ENCODE measurements at regions not wholly inside any gene's neighbourhood (a gene's known extent, or its start where the extent isn't known, plus 50 kb on each side); places are given as distances from the start of the nearest gene placed in this dataset.

GRCh38 chr3:177771780-177772179, 574.5 kb upstream of the TBL1XR1 start:
- Histone ChIP-seq H2AFZ (ENCODE audit: low read length) (no peak overlapping the region), H3K4me3 (ENCODE audit: insufficient read depth, low read length) (no peak overlapping the region), H3K36me3 (ENCODE audit: insufficient read depth, low read length) (no peaks in the 10 kb centered on the region), H3K79me2 (ENCODE audit: insufficient read depth, low read length) (no peaks in the 10 kb centered on the region), H3K9me3 (ENCODE audit: low read depth, low read length) (peaks cover 2% of the 10 kb centered on the region), H3K4me1 (ENCODE audit: insufficient read depth, low read length) (peaks cover 29% of the 10 kb centered on the region), H3K27me3 (ENCODE audit: insufficient read depth, low read length) (no peaks in the 10 kb centered on the region), H3K27ac (ENCODE audit: low read depth, low read length) (no peak overlapping the region), H4K20me1 (ENCODE audit: insufficient read depth, low read length) (no peaks in the 10 kb centered on the region), H3K4me2 (ENCODE audit: insufficient read depth, low read length) (no peak overlapping the region)
- TF ChIP-seq CTCF (IDR thresholded peaks at IDR 0.05; ENCODE audit: extremely low read depth, low read depth, low read length), result no peak
- DNase-seq (ENCODE audit: insufficient read length, low spot score, missing footprints), result no peak

- H3K27ac ChIP-seq (ENCODE audit: low read depth, low read length), result no peak overlapping the region
- H3K4me2 ChIP-seq (ENCODE audit: insufficient read depth, low read length), result no peak overlapping the region
- H3K36me3 ChIP-seq (ENCODE audit: insufficient read depth, low read length), result no peaks in the 10 kb centered on the region
- no peak for DNase-seq (ENCODE audit: insufficient read length, low spot score, missing footprints)
- H3K79me2 ChIP-seq (ENCODE audit: insufficient read depth, low read length), result no peaks in the 10 kb centered on the region
- peaks cover 2% of the 10 kb centered on the region for H3K9me3 ChIP-seq (ENCODE audit: low read depth, low read length)
- no peak overlapping the region for H3K4me3 ChIP-seq (ENCODE audit: insufficient read depth, low read length)
- TF ChIP-seq CTCF (IDR thresholded peaks at IDR 0.05; ENCODE audit: extremely low read depth, low read depth, low read length), result no peak
- no peak overlapping the region for H2AFZ ChIP-seq (ENCODE audit: low read length)
- no peaks in the 10 kb centered on the region for H3K27me3 ChIP-seq (ENCODE audit: insufficient read depth, low read length)
- peaks cover 36% of the 10 kb centered on the region for H3K4me1 ChIP-seq (ENCODE audit: insufficient read depth, low read length)
- no peaks in the 10 kb centered on the region for H4K20me1 ChIP-seq (ENCODE audit: insufficient read depth, low read length)
Measured at GRCh38 chr3:177772908-177773557, 575.8 kb upstream of the TBL1XR1 start.

GRCh38 chr3:177773717-177774116, 576.4 kb upstream of the TBL1XR1 start:
- Histone ChIP-seq H3K79me2 (ENCODE audit: insufficient read depth, low read length) (no peaks in the 10 kb centered on the region), H3K4me3 (ENCODE audit: insufficient read depth, low read length) (no peak overlapping the region), H3K4me2 (ENCODE audit: insufficient read depth, low read length) (no peak overlapping the region), H3K4me1 (ENCODE audit: insufficient read depth, low read length) (peaks cover 37% of the 10 kb centered on the region), H3K27ac (ENCODE audit: low read depth, low read length) (no peak overlapping the region), H3K36me3 (ENCODE audit: insufficient read depth, low read length) (no peaks in the 10 kb centered on the region), H2AFZ (ENCODE audit: low read length) (no peak overlapping the region), H3K9me3 (ENCODE audit: low read depth, low read length) (no peaks in the 10 kb centered on the region), H3K27me3 (ENCODE audit: insufficient read depth, low read length) (no peaks in the 10 kb centered on the region), H4K20me1 (ENCODE audit: insufficient read depth, low read length) (no peaks in the 10 kb centered on the region)
- no peak for DNase-seq (ENCODE audit: insufficient read length, low spot score, missing footprints)
- no peak for TF ChIP-seq CTCF (IDR thresholded peaks at IDR 0.05; ENCODE audit: extremely low read depth, low read depth, low read length)

- Histone ChIP-seq H3K79me2 (ENCODE audit: insufficient read depth, low read length) (no peaks in the 10 kb centered on the region), H3K4me2 (ENCODE audit: insufficient read depth, low read length) (peak overlapping the region; percentile 8), H4K20me1 (ENCODE audit: insufficient read depth, low read length) (no peaks in the 10 kb centered on the region), H3K27me3 (ENCODE audit: insufficient read depth, low read length) (no peaks in the 10 kb centered on the region), H3K4me1 (ENCODE audit: insufficient read depth, low read length) (peaks cover 27% of the 10 kb centered on the region), H3K36me3 (ENCODE audit: insufficient read depth, low read length) (no peaks in the 10 kb centered on the region), H2AFZ (ENCODE audit: low read length) (no peak overlapping the region), H3K27ac (ENCODE audit: low read depth, low read length) (peak overlapping the region; percentile 10), H3K4me3 (ENCODE audit: insufficient read depth, low read length) (no peak overlapping the region), H3K9me3 (ENCODE audit: low read depth, low read length) (no peaks in the 10 kb centered on the region)
- no peak for DNase-seq (ENCODE audit: insufficient read length, low spot score, missing footprints)
- no peak for TF ChIP-seq CTCF (IDR thresholded peaks at IDR 0.05; ENCODE audit: extremely low read depth, low read depth, low read length)
Measured at GRCh38 chr3:177776661-177777101, 579.4 kb upstream of the TBL1XR1 start.

Data from osteoblast (primary cell).